ENCODE measurements at regions not wholly inside any gene's neighbourhood (a gene's known extent, or its start where the extent isn't known, plus 50 kb on each side); places are given as distances from the start of the nearest gene placed in this dataset.

DNA sequence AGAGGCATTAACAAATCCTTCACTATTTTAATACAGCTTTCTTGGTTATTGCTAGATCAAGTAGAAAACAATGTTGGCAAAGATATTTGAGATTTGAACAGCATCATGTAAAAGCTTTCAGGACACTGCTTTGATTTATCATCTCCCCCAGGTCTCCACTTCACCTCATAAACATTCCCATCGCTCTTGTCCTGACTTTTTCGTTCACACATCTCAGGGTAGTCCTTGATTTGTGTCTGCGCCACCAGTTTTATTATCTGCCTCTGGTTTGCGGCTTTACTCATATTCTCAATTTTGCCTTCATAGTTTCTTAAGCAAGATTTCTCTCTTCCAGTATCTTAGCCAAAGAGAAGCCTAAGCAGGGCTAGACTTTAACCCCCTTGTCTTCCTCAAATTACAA, 63.5 kb upstream of the ROR1 start:
- DNase-seq (ENCODE audit: low spot score), result no peak

DNA sequence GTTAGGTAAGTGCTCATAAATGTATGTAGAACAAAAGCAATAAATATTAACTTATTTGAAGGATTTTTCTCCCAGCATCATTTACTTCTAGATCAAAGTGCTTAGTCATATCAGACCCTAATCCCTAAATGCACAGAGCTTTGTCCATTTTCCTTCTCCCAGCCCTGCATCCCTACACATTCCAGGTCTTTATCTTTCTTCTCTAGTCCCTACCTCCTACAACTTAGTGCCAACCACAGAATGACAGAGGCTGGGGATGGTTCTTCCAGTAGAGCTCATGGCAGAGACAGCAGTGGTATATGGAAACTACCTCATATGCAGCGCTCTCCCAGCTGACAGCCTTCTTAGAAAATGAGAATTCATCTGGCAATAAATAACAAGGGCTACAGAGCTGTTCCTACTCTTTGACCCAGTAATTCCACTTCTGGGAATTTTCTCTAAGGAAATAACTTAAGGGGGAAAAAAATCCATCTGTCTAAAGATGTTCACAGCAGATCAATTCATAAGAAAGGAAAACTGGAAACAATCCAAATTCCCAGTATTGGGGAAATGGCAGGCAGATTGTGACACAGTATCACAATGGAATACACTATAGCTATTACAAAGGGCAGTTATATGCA, 62.9 kb upstream of the ROR1 start:
- no peak for DNase-seq (ENCODE audit: low spot score)

GRCh38 chr1:63713041-63713440, 60.8 kb upstream of the ROR1 start:
- no peak for DNase-seq (ENCODE audit: low spot score)

GRCh38 chr1:63713627-63714481, 60.0 kb upstream of the ROR1 start:
- DNase-seq (ENCODE audit: low spot score), result peak; percentile 36

DNA sequence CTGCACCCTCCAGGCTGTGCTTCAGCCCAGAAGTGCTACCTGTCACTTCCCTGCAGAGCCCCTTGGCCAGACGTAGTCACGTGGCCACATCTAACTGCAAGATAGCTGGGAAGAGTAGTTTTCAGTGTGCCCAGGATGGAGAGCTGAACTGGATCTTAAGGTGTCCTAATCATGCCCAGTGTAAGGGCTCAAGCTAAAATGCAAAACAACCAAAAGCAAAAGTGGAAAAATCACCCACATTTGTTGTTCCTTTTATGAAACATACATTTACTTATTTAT, 59.4 kb upstream of the ROR1 start:
- DNase-seq (ENCODE audit: low spot score), result no peak

- no peak for DNase-seq (ENCODE audit: low spot score)
These were observed 56.2 kb upstream of the ROR1 start for GRCh38 chr1:63717511-63718065.

DNA sequence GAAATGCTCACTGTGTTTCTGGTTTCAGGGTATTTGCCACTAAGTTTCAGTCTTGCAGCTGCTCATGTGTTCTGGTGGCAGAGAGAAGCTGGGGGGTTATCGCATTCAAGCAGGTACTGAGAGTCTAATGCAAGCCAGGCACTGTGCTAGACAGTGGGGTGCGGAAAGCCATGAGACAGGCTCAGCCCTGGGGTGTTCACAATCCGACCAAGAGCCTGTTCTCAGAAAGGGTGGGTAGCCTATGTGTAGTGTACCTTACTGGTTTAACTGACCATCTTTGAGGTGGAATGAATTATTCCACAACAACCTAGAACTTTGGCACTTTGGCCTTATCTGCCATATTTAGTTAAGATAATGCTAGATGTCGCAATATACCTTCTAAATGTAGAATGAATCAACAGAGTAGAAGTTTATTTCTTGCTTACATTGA, 55.3 kb upstream of the ROR1 start:
- DNase-seq (ENCODE audit: low spot score), result no peak

DNA sequence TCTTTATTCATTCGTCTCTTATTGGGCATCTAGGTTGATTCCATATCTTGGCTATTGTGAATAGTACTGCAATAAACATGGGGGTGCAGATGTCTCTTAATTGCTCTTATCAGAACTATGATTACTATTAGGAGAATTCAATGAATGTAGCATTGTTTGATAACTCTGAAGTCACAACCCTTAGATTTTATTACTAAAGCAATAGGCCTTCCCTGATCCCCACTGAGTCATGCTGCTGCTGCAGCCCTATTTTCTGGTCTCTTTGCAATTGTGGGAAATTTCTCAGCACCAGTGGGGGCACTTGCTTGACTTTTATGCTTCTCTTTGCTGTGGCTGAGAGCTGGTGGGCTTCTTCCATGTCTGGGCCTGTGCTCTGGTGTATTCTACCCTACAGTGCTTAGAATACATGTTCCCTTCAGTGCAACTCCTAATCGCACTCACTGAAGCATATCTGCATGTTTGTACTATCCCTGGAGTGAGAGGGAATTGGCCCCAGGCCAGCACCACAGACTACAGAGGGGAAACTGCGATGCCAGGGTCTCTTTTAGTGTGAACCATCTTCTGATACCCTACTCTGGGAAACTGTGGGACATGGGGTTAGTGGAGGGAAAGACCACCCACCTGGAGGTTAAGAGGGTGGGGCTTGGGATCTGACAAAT, 52.2 kb upstream of the ROR1 start:
- no peak for DNase-seq (ENCODE audit: low spot score)

- DNase-seq (ENCODE audit: low spot score), result no peak
These were observed 50.2 kb upstream of the ROR1 start for GRCh38 chr1:63723602-63724001.
